GM13976 (cell line): ENCODE measurements at regions not wholly inside any gene's neighbourhood (a gene's known extent, or its start where the extent isn't known, plus 50 kb on each side); places are given as distances from the start of the nearest gene placed in this dataset.

Source experiments
- DNase-seq: peaks from one replicate; pipeline ENCODE4 v3.0.0; 2012; ENCODE audit warnings: low spot score
- CTCF ChIP-seq: IDR thresholded peaks from 2 replicates; pipeline ENCODE4 v1.5.1; 2012; ENCODE audit warnings: borderline replicate concordance, mild to moderate bottlenecking; ENCODE audit not compliant: insufficient read depth; ENCODE audit errors: extremely low read depth, missing control alignments, control extremely low read depth
- in situ Hi-C: fragments of 300-500 bp; cut with MboI; formaldehyde crosslinking; loops from one replicate; pipeline ENCODE4 v1.12.0; 2022; ENCODE audit warnings: low sequenced_read_pairs, mixed read lengths, inconsistent platforms; ENCODE audit not compliant: unreplicated experiment

GRCh38 chr7:36086571-36086970 lies 66.5 kb upstream of the EEPD1 start:
- no peak for TF ChIP-seq CTCF
- no peak for DNase-seq
- in situ Hi-C loops, result no loop called here

- in situ Hi-C loops, result no loop called here
- TF ChIP-seq CTCF, result no peak
- no peak for DNase-seq
Observed at GRCh38 chr7:36088553-36088952, 64.5 kb upstream of the EEPD1 start.

GRCh38 chr7:36088966-36089365 lies 64.1 kb upstream of the EEPD1 start:
- in situ Hi-C loops, result no loop called here
- DNase-seq, result no peak
- no peak for TF ChIP-seq CTCF

GRCh38 chr7:36090976-36091873 lies 61.8 kb upstream of the EEPD1 start:
- no peak for DNase-seq
- TF ChIP-seq CTCF, result no peak
- in situ Hi-C loops, result no loop called here

- in situ Hi-C loops, result no loop called here
- DNase-seq, result no peak
- TF ChIP-seq CTCF, result no peak
Observed at GRCh38 chr7:36091874-36092176, 61.2 kb upstream of the EEPD1 start.

GRCh38 chr7:36092221-36092771 lies 60.8 kb upstream of the EEPD1 start:
- no peak for DNase-seq
- in situ Hi-C loops, result no loop called here
- TF ChIP-seq CTCF, result no peak

GRCh38 chr7:36096460-36097095 lies 56.5 kb upstream of the EEPD1 start:
- in situ Hi-C loops, result no loop called here
- TF ChIP-seq CTCF, result no peak

More at GRCh38 chr7:36096460-36097095, 56.5 kb upstream of the EEPD1 start:
- DNase-seq, result no peak
